ENCODE measurements at regions not wholly inside any gene's neighbourhood (a gene's known extent, or its start where the extent isn't known, plus 50 kb on each side); places are given as distances from the start of the nearest gene placed in this dataset.

DNA sequence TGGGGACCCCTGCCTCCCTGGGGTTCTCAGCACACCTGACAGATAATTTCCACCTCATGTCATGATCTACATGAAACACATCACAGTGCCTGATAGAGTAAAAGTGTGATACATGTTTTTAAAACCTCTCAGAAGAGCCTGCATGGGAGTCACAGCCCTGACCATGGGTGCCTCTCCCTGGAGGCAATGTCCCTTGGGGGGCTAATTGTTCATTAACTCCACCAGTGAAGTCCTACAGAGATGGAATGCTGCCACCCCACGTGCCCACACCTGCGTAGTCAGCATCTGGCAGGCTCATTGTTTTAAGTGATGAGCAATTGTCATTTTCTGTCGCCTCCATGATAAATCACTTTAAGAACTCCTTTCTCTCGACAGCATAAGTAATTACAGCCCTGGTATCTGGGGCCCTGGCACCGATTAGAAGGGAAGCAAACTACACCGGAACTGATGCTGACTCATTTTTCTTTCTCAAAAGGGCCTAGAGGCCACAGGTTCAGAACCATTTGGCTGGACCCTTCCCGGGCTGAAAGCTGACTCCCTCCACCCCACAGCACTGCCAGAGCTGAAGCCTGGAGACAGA is 109.6 kb upstream of the GJB5 start:
- TF ChIP-seq, protein P1, sequence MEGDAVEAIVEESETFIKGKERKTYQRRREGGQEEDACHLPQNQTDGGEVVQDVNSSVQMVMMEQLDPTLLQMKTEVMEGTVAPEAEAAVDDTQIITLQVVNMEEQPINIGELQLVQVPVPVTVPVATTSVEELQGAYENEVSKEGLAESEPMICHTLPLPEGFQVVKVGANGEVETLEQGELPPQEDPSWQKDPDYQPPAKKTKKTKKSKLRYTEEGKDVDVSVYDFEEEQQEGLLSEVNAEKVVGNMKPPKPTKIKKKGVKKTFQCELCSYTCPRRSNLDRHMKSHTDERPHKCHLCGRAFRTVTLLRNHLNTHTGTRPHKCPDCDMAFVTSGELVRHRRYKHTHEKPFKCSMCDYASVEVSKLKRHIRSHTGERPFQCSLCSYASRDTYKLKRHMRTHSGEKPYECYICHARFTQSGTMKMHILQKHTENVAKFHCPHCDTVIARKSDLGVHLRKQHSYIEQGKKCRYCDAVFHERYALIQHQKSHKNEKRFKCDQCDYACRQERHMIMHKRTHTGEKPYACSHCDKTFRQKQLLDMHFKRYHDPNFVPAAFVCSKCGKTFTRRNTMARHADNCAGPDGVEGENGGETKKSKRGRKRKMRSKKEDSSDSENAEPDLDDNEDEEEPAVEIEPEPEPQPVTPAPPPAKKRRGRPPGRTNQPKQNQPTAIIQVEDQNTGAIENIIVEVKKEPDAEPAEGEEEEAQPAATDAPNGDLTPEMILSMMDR (IDR thresholded peaks at IDR 0.05; ENCODE audit: insufficient read depth, low read length): no peak
- TF ChIP-seq POLR2AphosphoS5 (IDR thresholded peaks at IDR 0.05; ENCODE audit: low read depth): no peak
- TF ChIP-seq, protein P2, sequence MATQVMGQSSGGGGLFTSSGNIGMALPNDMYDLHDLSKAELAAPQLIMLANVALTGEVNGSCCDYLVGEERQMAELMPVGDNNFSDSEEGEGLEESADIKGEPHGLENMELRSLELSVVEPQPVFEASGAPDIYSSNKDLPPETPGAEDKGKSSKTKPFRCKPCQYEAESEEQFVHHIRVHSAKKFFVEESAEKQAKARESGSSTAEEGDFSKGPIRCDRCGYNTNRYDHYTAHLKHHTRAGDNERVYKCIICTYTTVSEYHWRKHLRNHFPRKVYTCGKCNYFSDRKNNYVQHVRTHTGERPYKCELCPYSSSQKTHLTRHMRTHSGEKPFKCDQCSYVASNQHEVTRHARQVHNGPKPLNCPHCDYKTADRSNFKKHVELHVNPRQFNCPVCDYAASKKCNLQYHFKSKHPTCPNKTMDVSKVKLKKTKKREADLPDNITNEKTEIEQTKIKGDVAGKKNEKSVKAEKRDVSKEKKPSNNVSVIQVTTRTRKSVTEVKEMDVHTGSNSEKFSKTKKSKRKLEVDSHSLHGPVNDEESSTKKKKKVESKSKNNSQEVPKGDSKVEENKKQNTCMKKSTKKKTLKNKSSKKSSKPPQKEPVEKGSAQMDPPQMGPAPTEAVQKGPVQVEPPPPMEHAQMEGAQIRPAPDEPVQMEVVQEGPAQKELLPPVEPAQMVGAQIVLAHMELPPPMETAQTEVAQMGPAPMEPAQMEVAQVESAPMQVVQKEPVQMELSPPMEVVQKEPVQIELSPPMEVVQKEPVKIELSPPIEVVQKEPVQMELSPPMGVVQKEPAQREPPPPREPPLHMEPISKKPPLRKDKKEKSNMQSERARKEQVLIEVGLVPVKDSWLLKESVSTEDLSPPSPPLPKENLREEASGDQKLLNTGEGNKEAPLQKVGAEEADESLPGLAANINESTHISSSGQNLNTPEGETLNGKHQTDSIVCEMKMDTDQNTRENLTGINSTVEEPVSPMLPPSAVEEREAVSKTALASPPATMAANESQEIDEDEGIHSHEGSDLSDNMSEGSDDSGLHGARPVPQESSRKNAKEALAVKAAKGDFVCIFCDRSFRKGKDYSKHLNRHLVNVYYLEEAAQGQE (IDR thresholded peaks at IDR 0.05; ENCODE audit: insufficient replicate concordance, low read depth): no peak
- no peak for TF ChIP-seq GABPA (IDR thresholded peaks at IDR 0.05; ENCODE audit: low read depth)
- no peak for TF ChIP-seq SPI1 (IDR thresholded peaks at IDR 0.05; ENCODE audit: borderline replicate concordance, low read depth)

Measured in HL-60 (cell line).